Transverse colon (tissue), 4 donors: ENCODE measurements at regions not wholly inside any gene's neighbourhood (a gene's known extent, or its start where the extent isn't known, plus 50 kb on each side); places are given as distances from the start of the nearest gene placed in this dataset.

Experiments
- CTCF ChIP-seq, 5 experiments: fragments of 200-600 bp in 3 of 5; fragments of 450-650 bp in 2 of 5; sonication (generic) in 3 of 5; IDR thresholded peaks; 1 replicate in 2 of 5; 2 replicates in 3 of 5; pipeline ENCODE4 v1.5.1; 2016 to 2017; ENCODE audit warnings: antibody characterized with exemption in 5 of 5, inconsistent platforms in 3 of 5, mild to moderate bottlenecking in 2 of 5, moderate library complexity in 1 of 5
- POLR2A ChIP-seq: fragments of 450-650 bp; IDR thresholded peaks from one replicate; pipeline ENCODE4 v1.6.1; 2016; ENCODE audit warnings: antibody characterized with exemption, mild to moderate bottlenecking, moderate library complexity
- POLR2AphosphoS5 ChIP-seq, 3 donors: sonication (generic); formaldehyde crosslinking; IDR thresholded peaks; one replicate each; pipeline ENCODE4 v1.6.1; 2016; ENCODE audit warnings: antibody characterized with exemption in 3 of 3

- no peak for TF ChIP-seq POLR2A
- no peak for TF ChIP-seq CTCF (IDR thresholded peaks at IDR 0.05)
- TF ChIP-seq POLR2AphosphoS5 (IDR thresholded peaks at IDR 0.05): no peak
Observed at GRCh38 chr12:113726254-113726819, 239.8 kb downstream of the RBM19 start.
